GM23248 (cell line): ENCODE measurements at regions not wholly inside any gene's neighbourhood (a gene's known extent, or its start where the extent isn't known, plus 50 kb on each side); places are given as distances from the start of the nearest gene placed in this dataset.

ENCODE experiments used
- DNase-seq: peaks from one replicate; pipeline ENCODE4 v3.0.0-alpha.2; 2015
- H2AFZ ChIP-seq: fragments of 200-600 bp; sonication (generic); 2 replicates; pipeline ENCODE4 v1.6.1; 2016; ENCODE audit warnings: antibody characterized with exemption
- H3F3A ChIP-seq: fragments of 200-600 bp; sonication (generic); 2 replicates; pipeline ENCODE4 v1.6.1; 2016; ENCODE audit warnings: mild to moderate bottlenecking, antibody characterized with exemption, mixed run types; ENCODE audit not compliant: insufficient read depth
- H3K27ac ChIP-seq: fragments of 200-600 bp; sonication (generic); 2 replicates; pipeline ENCODE4 v1.5.1; 2016; ENCODE audit warnings: mild to moderate bottlenecking
- H3K27me3 ChIP-seq: fragments of 200-600 bp; sonication (generic); replicated peaks from 2 replicates; pipeline ENCODE4 v1.6.1; 2016; ENCODE audit warnings: mild to moderate bottlenecking; ENCODE audit not compliant: insufficient read depth
- H3K36me3 ChIP-seq: fragments of 200-600 bp; sonication (generic); 2 replicates; pipeline ENCODE4 v1.6.1; 2016; ENCODE audit warnings: low read depth, mild to moderate bottlenecking
- H3K4me1 ChIP-seq: fragments of 200-600 bp; sonication (generic); 2 replicates; pipeline ENCODE4 v1.6.1; 2016; ENCODE audit warnings: mild to moderate bottlenecking; ENCODE audit not compliant: insufficient read depth
- H3K4me2 ChIP-seq: fragments of 200-600 bp; sonication (generic); one replicate; pipeline ENCODE4 v1.6.1; 2016; ENCODE audit warnings: mild to moderate bottlenecking; ENCODE audit not compliant: unreplicated experiment
- H3K4me3 ChIP-seq: fragments of 200-600 bp; sonication (generic); 2 replicates; pipeline ENCODE4 v1.5.1; 2016; ENCODE audit warnings: mild to moderate bottlenecking
- H3K79me2 ChIP-seq: fragments of 200-600 bp; sonication (generic); 2 replicates; pipeline ENCODE4 v1.6.1; 2016; ENCODE audit warnings: mild to moderate bottlenecking; ENCODE audit not compliant: insufficient read depth
- H3K9ac ChIP-seq: fragments of 200-600 bp; sonication (generic); 2 replicates; pipeline ENCODE4 v1.6.1; 2016; ENCODE audit warnings: mild to moderate bottlenecking
- H3K9me2 ChIP-seq: fragments of 200-600 bp; sonication (generic); 2 replicates; pipeline ENCODE4 v1.6.1; 2016; ENCODE audit warnings: mixed run types, mild to moderate bottlenecking, moderate library complexity; ENCODE audit not compliant: insufficient read depth
- H3K9me3 ChIP-seq: fragments of 200-600 bp; sonication (generic); one replicate; pipeline ENCODE4 v1.6.1; 2017; ENCODE audit warnings: low read depth
- H4K20me1 ChIP-seq: fragments of 200-600 bp; sonication (generic); 2 replicates; pipeline ENCODE4 v1.6.0; 2016; ENCODE audit not compliant: insufficient read depth
- EZH2 ChIP-seq: fragments of 200-600 bp; sonication (generic); IDR thresholded peaks from 2 replicates; pipeline ENCODE4 v1.6.1; 2018; ENCODE audit warnings: antibody characterized with exemption, mild to moderate bottlenecking; ENCODE audit not compliant: insufficient read depth, poor library complexity, severe bottlenecking
- EZH2phosphoT487 ChIP-seq: fragments of 200-600 bp; sonication (generic); IDR thresholded peaks from 2 replicates; pipeline ENCODE4 v1.6.1; 2018; ENCODE audit warnings: antibody characterized with exemption, moderate library complexity, mild to moderate bottlenecking, low read depth; ENCODE audit not compliant: insufficient read depth
- WGBS, 2 experiments: methylation state at CpG; one replicate each; pipeline ENCODE4 v1.1.6; 2015 to 2017; ENCODE audit warnings: low lambda C conversion rate in 2 of 2, low coverage in 1 of 2; ENCODE audit errors: missing lambda C conversion rate in 2 of 2; 5-methylcytosine and 5-hydroxymethylcytosine counted together
- in situ Hi-C: fragments of 300-500 bp; cut with MboI; formaldehyde crosslinking; loops from 2 replicates; pipeline ENCODE4 v1.15.0; 2020

GRCh38 chr6:109263873-109264700 is 118.2 kb downstream of the CD164 start:
- in situ Hi-C loops = no loop called here
- Histone ChIP-seq H3K27ac (no peak overlapping the region), H3F3A (no peaks in the 10 kb centered on the region; the same call in 1 of the 2 replicates), H3K27me3 (no peaks in the 10 kb centered on the region), H3K79me2 (no peaks in the 10 kb centered on the region), H3K36me3 (no peaks in the 10 kb centered on the region), H4K20me1 (no peaks in the 10 kb centered on the region), H3K4me2 (no peak overlapping the region), H2AFZ (no peak overlapping the region), H3K9me2 (no peaks in the 10 kb centered on the region), H3K4me1 (peaks cover 18% of the 10 kb centered on the region), H3K9me3 (no peaks in the 10 kb centered on the region), H3K9ac (no peak overlapping the region), H3K4me3 (no peak overlapping the region)
- no peak for TF ChIP-seq EZH2phosphoT487
- no peak for DNase-seq
- 87 to 88% methylated on average over 3 of the region's 3 CpGs for WGBS, 2 experiments

GRCh38 chr6:109262261-109262660 is 120.0 kb downstream of the CD164 start:
- Histone ChIP-seq H3K79me2 (no peaks in the 10 kb centered on the region), H4K20me1 (no peaks in the 10 kb centered on the region), H3K9me2 (no peaks in the 10 kb centered on the region), H3K27me3 (no peaks in the 10 kb centered on the region), H3K27ac (no peak overlapping the region), H3K9me3 (no peaks in the 10 kb centered on the region), H3K4me3 (no peak overlapping the region), H3K9ac (no peak overlapping the region), H3K4me1 (peaks cover 18% of the 10 kb centered on the region), H3K36me3 (no peaks in the 10 kb centered on the region), H3F3A (no peaks in the 10 kb centered on the region; the same call in 1 of the 2 replicates), H2AFZ (no peak overlapping the region), H3K4me2 (no peak overlapping the region)
- WGBS, 2 experiments = 91 to 94% methylated on average over 7 of the region's 7 CpGs
- no peak for TF ChIP-seq EZH2phosphoT487
- no peak for TF ChIP-seq EZH2
- DNase-seq = no peak
- in situ Hi-C loops = no loop called here

DNA sequence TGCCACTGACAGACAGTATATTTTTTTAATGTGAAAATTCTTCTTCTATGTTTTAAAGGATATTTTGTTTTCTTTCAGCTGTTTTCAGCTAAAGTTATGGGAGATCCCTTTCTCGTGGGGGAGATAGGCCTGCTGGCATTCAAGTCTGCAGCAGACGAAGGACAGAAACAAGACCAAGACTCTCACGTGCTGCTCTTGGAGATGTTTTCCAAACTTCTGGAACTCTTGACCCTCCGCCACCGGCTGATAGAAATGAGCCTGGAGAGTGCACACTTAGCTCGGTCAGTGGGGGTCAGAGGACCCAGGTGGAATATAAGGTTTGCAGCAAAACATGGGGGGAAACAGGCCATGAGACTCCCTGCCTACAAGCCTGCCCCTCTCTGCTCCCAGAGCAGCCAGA is 120.5 kb downstream of the CD164 start:
- no peak overlapping the region for H2AFZ ChIP-seq
- no peaks in the 10 kb centered on the region; the same call in 1 of the 2 replicates for H3F3A ChIP-seq
- peaks cover 18% of the 10 kb centered on the region for H3K4me1 ChIP-seq
- H3K4me2 ChIP-seq = no peak overlapping the region
- in situ Hi-C loops = no loop called here
- no peaks in the 10 kb centered on the region for H3K9me3 ChIP-seq
- no peaks in the 10 kb centered on the region for H3K27me3 ChIP-seq
- H3K4me3 ChIP-seq = no peak overlapping the region
- H3K27ac ChIP-seq = no peak overlapping the region
- WGBS, 2 experiments = 71% methylated on average over 6 of the region's 6 CpGs
- no peaks in the 10 kb centered on the region for H3K36me3 ChIP-seq
- H3K9ac ChIP-seq = no peak overlapping the region
- no peak for DNase-seq
- TF ChIP-seq EZH2 (no peak), EZH2phosphoT487 (no peak)
- H3K79me2 ChIP-seq = no peaks in the 10 kb centered on the region
- H4K20me1 ChIP-seq = no peaks in the 10 kb centered on the region
- H3K9me2 ChIP-seq = no peaks in the 10 kb centered on the region

GRCh38 chr6:109260701-109261100 is 121.6 kb downstream of the CD164 start:
- Histone ChIP-seq H3K4me1 (peaks cover 18% of the 10 kb centered on the region), H3K79me2 (no peaks in the 10 kb centered on the region), H2AFZ (peak overlapping the region; percentile 65), H3K4me3 (0 out of 2 replicates have a peak overlapping the region, but pooled peaks have one; percentile 16), H3K9me3 (no peaks in the 10 kb centered on the region), H3K27ac (peak overlapping the region; percentile 36), H3K4me2 (peak overlapping the region; percentile 55), H3K9ac (no peak overlapping the region), H3K9me2 (no peaks in the 10 kb centered on the region), H3F3A (no peaks in the 10 kb centered on the region; the same call in 1 of the 2 replicates), H3K36me3 (no peaks in the 10 kb centered on the region), H4K20me1 (no peaks in the 10 kb centered on the region), H3K27me3 (no peaks in the 10 kb centered on the region)
- 90 to 94% methylated on average over 3 of the region's 3 CpGs for WGBS, 2 experiments
- TF ChIP-seq EZH2phosphoT487 (no peak), EZH2 (no peak)
- DNase-seq = no peak
- in situ Hi-C loops = no loop called here
